ENCODE measurements at regions not wholly inside any gene's neighbourhood (a gene's known extent, or its start where the extent isn't known, plus 50 kb on each side); places are given as distances from the start of the nearest gene placed in this dataset.

DNA sequence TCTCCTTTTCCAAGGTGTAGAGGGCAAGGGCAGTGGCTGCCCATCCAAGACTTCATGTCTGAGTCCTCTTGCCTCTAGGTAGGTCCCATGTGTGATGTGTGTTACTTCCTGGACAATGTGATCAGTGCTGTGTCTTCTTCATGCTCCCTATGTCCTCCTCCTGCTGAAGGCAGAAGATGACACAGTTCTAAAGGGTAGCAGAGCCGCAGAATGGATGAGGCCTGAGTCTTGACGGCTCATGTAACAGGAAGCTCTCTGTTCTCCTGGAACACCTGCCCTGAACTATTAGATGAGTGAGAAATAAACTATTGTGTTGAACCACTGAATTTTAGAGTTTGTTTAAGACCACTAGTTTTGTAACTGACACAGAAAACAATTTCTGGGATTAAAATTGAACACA lies 165.9 kb downstream of the NDFIP2 start:
- no peak for DNase-seq (ENCODE audit: low read depth, low spot score)
- Histone ChIP-seq H3K27ac (ENCODE audit: control insufficient read depth, insufficient read depth) (no peak overlapping the region), H3K79me2 (ENCODE audit: control insufficient read depth, insufficient read depth, low read length) (no peaks in the 10 kb centered on the region), H2AFZ (ENCODE audit: control insufficient read depth, low read depth, low read length) (no peak overlapping the region), H3K9me3 (replicated peaks; ENCODE audit: control insufficient read depth, insufficient read depth, low read length) (no peaks in the 10 kb centered on the region), H3K36me3 (ENCODE audit: control insufficient read depth in 2 of 2, insufficient read depth in 2 of 2, low read length in 1 of 2) (no peaks in the 10 kb centered on the region), H3K4me3 (no peak overlapping the region), H3K4me2 (ENCODE audit: control insufficient read depth, insufficient read depth) (no peak overlapping the region), H4K20me1 (ENCODE audit: control insufficient read depth, insufficient read depth) (no peaks in the 10 kb centered on the region), H3K9ac (ENCODE audit: control insufficient read depth, insufficient read depth, low read length) (no peak overlapping the region), H3K27me3 (replicated peaks in 1 of 2; ENCODE audit: control insufficient read depth in 2 of 2, insufficient read depth in 2 of 2, low read length in 1 of 2) (peaks cover 0 to 2% of the 10 kb centered on the region in 2 experiments; a peak in 2 of 4 replicates), H3K4me1 (ENCODE audit: control insufficient read depth, insufficient read depth, low read length) (no peaks in the 10 kb centered on the region)
- TF ChIP-seq BCL11A (IDR thresholded peaks at IDR 0.05; ENCODE audit: low read depth, low read length), result no peak
- TF ChIP-seq, protein P1, sequence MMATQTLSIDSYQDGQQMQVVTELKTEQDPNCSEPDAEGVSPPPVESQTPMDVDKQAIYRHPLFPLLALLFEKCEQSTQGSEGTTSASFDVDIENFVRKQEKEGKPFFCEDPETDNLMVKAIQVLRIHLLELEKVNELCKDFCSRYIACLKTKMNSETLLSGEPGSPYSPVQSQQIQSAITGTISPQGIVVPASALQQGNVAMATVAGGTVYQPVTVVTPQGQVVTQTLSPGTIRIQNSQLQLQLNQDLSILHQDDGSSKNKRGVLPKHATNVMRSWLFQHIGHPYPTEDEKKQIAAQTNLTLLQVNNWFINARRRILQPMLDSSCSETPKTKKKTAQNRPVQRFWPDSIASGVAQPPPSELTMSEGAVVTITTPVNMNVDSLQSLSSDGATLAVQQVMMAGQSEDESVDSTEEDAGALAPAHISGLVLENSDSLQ (IDR thresholded peaks at IDR 0.05), result no peak
- TF ChIP-seq ZNF622 (IDR thresholded peaks at IDR 0.05), result no peak
- no peak for TF ChIP-seq TARDBP (IDR thresholded peaks at IDR 0.05; ENCODE audit: borderline replicate concordance)
- TF ChIP-seq RAD21 (IDR thresholded peaks at IDR 0.05; ENCODE audit: insufficient read depth, low read depth, low read length), result no peak
- no peak for TF ChIP-seq TCF7 (IDR thresholded peaks at IDR 0.05; ENCODE audit: borderline replicate concordance)
- no peak for ATAC-seq
- BruUV-seq (replicated peaks), result no TSS peak
- ChIA-PET RAD21 (ENCODE audit: unreplicated experiment) (interaction anchor here (1.5 kb wide), 1 partner anchor 32 kb away, joined by 4 read pairs; no protein-coding TSS in a partner anchor), CTCF (no interaction called here), POLR2A (interaction anchor here (1.1 to 1.5 kb wide), 2 partner anchors 11 to 16 kb away, joined by 3 read pairs; no protein-coding TSS in a partner anchor), SMC1A (ENCODE audit: uncharacterized antibody, unreplicated experiment) (interaction anchor here (5.6 kb wide), 1 partner anchor 14 kb away, joined by 33 read pairs; no protein-coding TSS in a partner anchor)
- intact Hi-C loops (cut with micrococcal nuclease; ENCODE audit: unreplicated experiment), result no loop called here
- in situ Hi-C loops (cut with MboI), result no loop called here
- 0% methylated on average over 2 of the region's 2 CpGs for WGBS (ENCODE audit: insufficient coverage, insufficient replicate concordance, low lambda C conversion rate, missing lambda C conversion rate)
- no peak for FAIRE-seq

DNA sequence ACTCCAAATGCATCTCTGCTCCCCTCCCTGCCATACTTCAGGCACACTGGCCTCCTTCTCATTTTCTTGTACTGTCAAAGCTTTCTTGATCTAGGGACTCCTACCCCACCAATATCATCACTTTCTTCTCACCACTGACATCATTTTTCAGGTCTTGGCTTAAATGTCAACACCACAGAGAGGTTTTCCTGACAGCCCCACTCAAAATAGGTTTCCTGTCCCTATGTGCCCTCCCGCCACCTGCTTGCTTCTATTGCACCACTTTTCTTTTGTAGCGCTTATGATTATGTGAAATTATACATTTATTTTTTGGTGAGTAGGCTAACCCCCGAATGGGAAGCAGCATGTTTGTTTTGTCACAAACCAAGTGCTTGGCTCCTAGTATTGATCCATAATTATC lies 164.6 kb downstream of the NDFIP2 start:
- ChIA-PET RAD21 (ENCODE audit: unreplicated experiment) (interaction anchor here (0.9 kb wide), 1 partner anchor 13 kb away, joined by 3 read pairs; no protein-coding TSS in a partner anchor), SMC1A (ENCODE audit: uncharacterized antibody, unreplicated experiment) (interaction anchor here (0.7 to 5.6 kb wide), 8 partner anchors 8 to 65 kb away, joined by 3 to 33 read pairs (median 4); no protein-coding TSS in a partner anchor), CTCF (interaction anchor here (0.6 to 0.9 kb wide), 2 partner anchors 105 to 106 kb away, joined by 3 to 4 read pairs; no protein-coding TSS in a partner anchor), POLR2A (no interaction called here)
- in situ Hi-C loops (cut with MboI) (no loop called here), intact Hi-C loops (cut with micrococcal nuclease; ENCODE audit: unreplicated experiment) (no loop called here)
- Histone ChIP-seq H4K20me1 (ENCODE audit: control insufficient read depth, insufficient read depth) (no peaks in the 10 kb centered on the region), H2AFZ (ENCODE audit: control insufficient read depth, low read depth, low read length) (no peak overlapping the region), H3K36me3 (ENCODE audit: control insufficient read depth in 2 of 2, insufficient read depth in 2 of 2, low read length in 1 of 2) (no peaks in the 10 kb centered on the region), H3K9me3 (replicated peaks; ENCODE audit: control insufficient read depth, insufficient read depth, low read length) (no peaks in the 10 kb centered on the region), H3K4me2 (ENCODE audit: control insufficient read depth, insufficient read depth) (no peak overlapping the region), H3K9ac (ENCODE audit: control insufficient read depth, insufficient read depth, low read length) (no peak overlapping the region), H3K27me3 (replicated peaks in 1 of 2; ENCODE audit: control insufficient read depth in 2 of 2, insufficient read depth in 2 of 2, low read length in 1 of 2) (peaks cover 0 to 2% of the 10 kb centered on the region in 2 experiments; a peak in 2 of 4 replicates), H3K4me3 (no peak overlapping the region), H3K27ac (ENCODE audit: control insufficient read depth, insufficient read depth) (no peak overlapping the region), H3K79me2 (ENCODE audit: control insufficient read depth, insufficient read depth, low read length) (no peaks in the 10 kb centered on the region), H3K4me1 (ENCODE audit: control insufficient read depth, insufficient read depth, low read length) (no peaks in the 10 kb centered on the region)
- FAIRE-seq, result no peak
- 1% methylated on average over 3 of the region's 3 CpGs for WGBS (ENCODE audit: insufficient coverage, insufficient replicate concordance, low lambda C conversion rate, missing lambda C conversion rate)
- BruUV-seq (replicated peaks), result no TSS peak
- DNase-seq (ENCODE audit: low read depth, low spot score), result no peak
- no peak for ATAC-seq
- no peak for TF ChIP-seq USF1 (IDR thresholded peaks at IDR 0.05; ENCODE audit: borderline replicate concordance, extremely low read length, insufficient read depth, low read depth, low read length)
- TF ChIP-seq PAX5 (IDR thresholded peaks at IDR 0.05; ENCODE audit: borderline replicate concordance, low read depth, low read length), result no peak
- TF ChIP-seq NFYA (IDR thresholded peaks at IDR 0.05; ENCODE audit: borderline replicate concordance, low read depth, low read length), result no peak
- no peak for TF ChIP-seq ZBED1 (IDR thresholded peaks at IDR 0.05; ENCODE audit: borderline replicate concordance)
- TF ChIP-seq CEBPZ (IDR thresholded peaks at IDR 0.05; ENCODE audit: low read depth, low read length), result no peak
- TF ChIP-seq SREBF2 (IDR thresholded peaks at IDR 0.05; ENCODE audit: low read length), result no peak
- no peak for TF ChIP-seq RELA (IDR thresholded peaks at IDR 0.05; ENCODE audit: borderline replicate concordance, partially characterized antibody)
- TF ChIP-seq CBX3 (IDR thresholded peaks at IDR 0.05; ENCODE audit: borderline replicate concordance, low read depth), result no peak

Data from GM12878 (cell line).